ENCODE measurements at regions not wholly inside any gene's neighbourhood (a gene's known extent, or its start where the extent isn't known, plus 50 kb on each side); places are given as distances from the start of the nearest gene placed in this dataset.
"Not testable (repeated sequence)": the region's sequence is repeated elsewhere in the genome, so short reads cannot be mapped to it uniquely, and the experiment has no call there.

DNA sequence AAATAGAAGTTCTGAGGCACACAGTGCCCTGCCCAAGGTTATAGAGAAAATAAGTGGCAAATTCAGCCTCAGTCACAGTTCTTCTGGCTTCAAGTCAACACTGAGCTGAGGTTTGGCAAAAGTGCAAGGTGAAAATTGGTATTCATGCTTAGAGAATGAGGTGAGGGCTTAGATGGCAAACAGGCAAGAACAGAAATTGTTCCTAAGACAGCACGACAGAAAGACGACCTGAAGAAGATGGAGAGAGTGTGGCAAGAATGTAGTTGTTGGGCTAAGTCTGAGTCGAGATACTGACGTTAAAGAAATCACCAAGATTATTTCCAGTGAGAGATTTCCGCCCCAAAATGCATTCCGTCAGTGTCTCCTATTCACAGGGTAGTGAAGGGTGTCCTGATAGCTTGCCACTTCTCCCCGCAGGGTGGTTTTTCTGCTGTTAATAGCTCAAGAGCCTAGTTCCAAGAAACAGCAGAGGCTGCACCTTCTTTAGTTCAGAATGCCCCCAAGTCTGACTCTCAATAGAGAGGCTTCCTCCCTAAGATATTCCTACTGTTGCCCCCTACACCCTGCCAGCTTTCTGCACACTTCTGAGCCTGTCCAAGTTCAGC is 260.8 kb upstream of the AMIGO2 start:
- no peaks in the 10 kb centered on the region for H3K4me1 ChIP-seq (ENCODE audit: control insufficient read depth in 1 of 2, insufficient read depth in 1 of 2, low read depth in 1 of 2, low read length in 1 of 2)
- no peak overlapping the region for H3K4me3 ChIP-seq (ENCODE audit: low read depth in 1 of 2, low read length in 1 of 2)
- TF ChIP-seq, protein P1, sequence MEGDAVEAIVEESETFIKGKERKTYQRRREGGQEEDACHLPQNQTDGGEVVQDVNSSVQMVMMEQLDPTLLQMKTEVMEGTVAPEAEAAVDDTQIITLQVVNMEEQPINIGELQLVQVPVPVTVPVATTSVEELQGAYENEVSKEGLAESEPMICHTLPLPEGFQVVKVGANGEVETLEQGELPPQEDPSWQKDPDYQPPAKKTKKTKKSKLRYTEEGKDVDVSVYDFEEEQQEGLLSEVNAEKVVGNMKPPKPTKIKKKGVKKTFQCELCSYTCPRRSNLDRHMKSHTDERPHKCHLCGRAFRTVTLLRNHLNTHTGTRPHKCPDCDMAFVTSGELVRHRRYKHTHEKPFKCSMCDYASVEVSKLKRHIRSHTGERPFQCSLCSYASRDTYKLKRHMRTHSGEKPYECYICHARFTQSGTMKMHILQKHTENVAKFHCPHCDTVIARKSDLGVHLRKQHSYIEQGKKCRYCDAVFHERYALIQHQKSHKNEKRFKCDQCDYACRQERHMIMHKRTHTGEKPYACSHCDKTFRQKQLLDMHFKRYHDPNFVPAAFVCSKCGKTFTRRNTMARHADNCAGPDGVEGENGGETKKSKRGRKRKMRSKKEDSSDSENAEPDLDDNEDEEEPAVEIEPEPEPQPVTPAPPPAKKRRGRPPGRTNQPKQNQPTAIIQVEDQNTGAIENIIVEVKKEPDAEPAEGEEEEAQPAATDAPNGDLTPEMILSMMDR (IDR thresholded peaks at IDR 0.05), result no peak
- no peaks in the 10 kb centered on the region for H3K9me3 ChIP-seq
- H3K27me3 ChIP-seq, result no peaks in the 10 kb centered on the region
- no peaks in the 10 kb centered on the region for H3K36me3 ChIP-seq
- H3K27ac ChIP-seq, result no peak overlapping the region

DNA sequence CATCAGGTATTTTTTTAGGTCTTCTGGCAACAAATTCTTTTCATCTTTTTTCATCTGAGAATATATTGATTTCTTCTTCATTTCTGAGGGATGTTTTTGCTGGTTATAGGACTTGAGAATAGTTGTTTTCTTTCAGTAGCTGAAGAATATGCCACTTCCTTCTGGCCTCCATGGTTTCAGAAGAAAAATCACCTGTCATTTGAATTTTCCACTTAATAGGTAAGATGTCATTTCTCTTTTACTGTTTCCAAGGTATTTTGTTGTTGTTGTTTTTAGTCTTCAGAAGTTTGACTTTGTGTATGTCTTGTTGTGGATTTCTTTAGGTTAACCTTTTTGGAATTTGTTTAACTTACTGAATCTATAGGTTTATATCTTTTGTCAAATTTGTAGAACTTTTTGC is 257.8 kb upstream of the AMIGO2 start:
- no peak overlapping the region for H3K27ac ChIP-seq
- no peaks in the 10 kb centered on the region for H3K9me3 ChIP-seq
- H3K36me3 ChIP-seq, result no peaks in the 10 kb centered on the region
- no peaks in the 10 kb centered on the region for H3K4me1 ChIP-seq (ENCODE audit: control insufficient read depth in 1 of 2, insufficient read depth in 1 of 2, low read depth in 1 of 2, low read length in 1 of 2)
- TF ChIP-seq, protein P1 (IDR thresholded peaks at IDR 0.05), result no peak
- no peaks in the 10 kb centered on the region for H3K27me3 ChIP-seq
- H3K4me3 ChIP-seq (ENCODE audit: low read depth in 1 of 2, low read length in 1 of 2), result no peak overlapping the region

DNA sequence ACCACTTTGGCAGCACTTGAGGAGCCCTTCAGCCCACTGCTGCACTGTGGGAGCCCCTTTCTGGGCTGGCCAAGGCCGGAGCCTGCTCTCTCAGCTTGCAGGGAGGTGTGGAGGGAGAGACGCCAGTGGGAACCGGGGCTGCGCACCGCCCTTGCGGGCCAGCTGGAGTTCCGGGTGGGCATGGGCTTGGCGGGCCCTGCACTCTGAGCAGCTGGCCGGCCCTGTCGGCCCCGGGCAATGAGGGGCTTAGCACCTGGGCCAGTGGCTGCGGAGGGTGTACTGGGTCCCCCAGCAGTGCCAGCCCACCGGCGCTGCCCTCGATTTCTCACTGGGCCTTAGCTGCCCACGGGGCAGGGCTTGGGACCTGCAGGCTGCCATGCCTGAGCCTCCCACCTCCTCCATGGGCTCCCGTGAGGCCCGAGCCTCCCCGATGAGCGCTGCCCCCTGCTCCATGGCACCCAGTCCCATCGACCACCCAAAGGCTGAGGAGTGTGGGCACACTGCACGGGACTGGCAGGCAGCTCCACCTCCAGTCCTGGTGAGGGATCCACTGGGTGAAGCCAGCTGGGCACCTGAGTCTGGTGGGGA is 253.6 kb upstream of the AMIGO2 start:
- not testable (repeated sequence) for H3K27me3 ChIP-seq; H3K4me1 ChIP-seq (ENCODE audit: control insufficient read depth in 1 of 2, insufficient read depth in 1 of 2, low read depth in 1 of 2, low read length in 1 of 2); H3K9me3 ChIP-seq; H3K36me3 ChIP-seq; H3K4me3 ChIP-seq (ENCODE audit: low read depth in 1 of 2, low read length in 1 of 2); H3K27ac ChIP-seq

DNA sequence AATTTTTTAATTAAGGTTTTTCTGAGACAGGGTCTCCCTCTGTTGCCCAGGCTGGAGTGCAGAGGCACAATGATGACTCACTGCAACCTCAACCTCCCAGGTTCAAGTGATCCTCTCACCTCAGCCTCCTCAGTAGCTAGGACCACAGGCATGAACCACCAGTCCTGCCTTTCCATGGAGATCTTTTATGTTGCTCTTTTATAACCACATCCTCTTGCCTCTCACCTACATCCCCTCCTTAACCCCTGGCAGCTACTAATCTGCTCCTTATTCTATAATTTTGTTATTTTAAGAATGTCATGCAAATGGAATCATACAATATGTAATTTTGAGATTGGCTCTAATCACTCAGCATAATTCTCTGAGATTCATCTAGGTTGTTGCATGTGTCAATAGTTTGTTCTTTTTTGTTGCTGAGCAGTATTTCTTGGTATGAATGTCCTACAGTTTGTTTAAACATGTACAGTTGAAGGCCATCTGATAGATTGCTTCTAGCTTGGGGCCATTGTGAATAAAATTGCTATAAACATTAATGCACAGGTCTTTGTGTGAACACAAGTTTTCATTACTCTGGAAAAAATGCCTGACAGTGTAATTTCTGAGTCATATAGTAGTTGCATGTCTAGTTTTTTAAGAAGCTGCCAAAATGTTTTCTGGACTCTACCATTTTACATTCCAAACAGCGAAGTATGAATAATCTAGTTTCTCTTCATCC is 249.2 kb upstream of the AMIGO2 start:
- H3K27me3 ChIP-seq, result no peaks in the 10 kb centered on the region
- H3K9me3 ChIP-seq, result no peaks in the 10 kb centered on the region
- no peaks in the 10 kb centered on the region for H3K36me3 ChIP-seq
- H3K4me3 ChIP-seq (ENCODE audit: low read depth in 1 of 2, low read length in 1 of 2), result no peak overlapping the region
- no peaks in the 10 kb centered on the region for H3K4me1 ChIP-seq (ENCODE audit: control insufficient read depth in 1 of 2, insufficient read depth in 1 of 2, low read depth in 1 of 2, low read length in 1 of 2)
- TF ChIP-seq, protein P1 (IDR thresholded peaks at IDR 0.05), result no peak
- H3K27ac ChIP-seq, result no peak overlapping the region

DNA sequence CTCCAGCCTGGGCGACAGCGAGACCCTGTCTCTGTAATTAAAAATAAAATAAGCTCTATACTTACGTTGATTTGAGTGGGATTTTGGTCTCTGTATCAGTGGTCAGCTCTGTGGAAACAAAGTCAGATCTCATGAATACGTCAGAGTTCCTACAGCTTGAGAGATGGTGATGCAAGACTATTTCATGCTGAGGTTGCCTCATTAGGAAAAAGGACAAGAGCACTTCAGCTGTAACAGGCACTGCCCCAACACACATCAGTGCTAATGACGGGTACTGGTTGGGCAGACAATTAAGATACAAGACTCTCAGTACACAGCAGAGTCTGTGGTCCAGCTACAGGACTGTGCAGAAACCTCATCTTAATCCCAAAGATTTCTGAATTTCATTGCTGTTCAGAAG is 246.4 kb upstream of the AMIGO2 start:
- peaks cover 0 to 2% of the 10 kb centered on the region in 2 experiments for H3K4me1 ChIP-seq (ENCODE audit: control insufficient read depth in 1 of 2, insufficient read depth in 1 of 2, low read depth in 1 of 2, low read length in 1 of 2)
- no peak overlapping the region for H3K4me3 ChIP-seq (ENCODE audit: low read depth in 1 of 2, low read length in 1 of 2)
- H3K27me3 ChIP-seq, result no peaks in the 10 kb centered on the region
- TF ChIP-seq, protein P1 (IDR thresholded peaks at IDR 0.05), result no peak
- no peak overlapping the region for H3K27ac ChIP-seq
- no peaks in the 10 kb centered on the region for H3K9me3 ChIP-seq
- H3K36me3 ChIP-seq, result no peaks in the 10 kb centered on the region

DNA sequence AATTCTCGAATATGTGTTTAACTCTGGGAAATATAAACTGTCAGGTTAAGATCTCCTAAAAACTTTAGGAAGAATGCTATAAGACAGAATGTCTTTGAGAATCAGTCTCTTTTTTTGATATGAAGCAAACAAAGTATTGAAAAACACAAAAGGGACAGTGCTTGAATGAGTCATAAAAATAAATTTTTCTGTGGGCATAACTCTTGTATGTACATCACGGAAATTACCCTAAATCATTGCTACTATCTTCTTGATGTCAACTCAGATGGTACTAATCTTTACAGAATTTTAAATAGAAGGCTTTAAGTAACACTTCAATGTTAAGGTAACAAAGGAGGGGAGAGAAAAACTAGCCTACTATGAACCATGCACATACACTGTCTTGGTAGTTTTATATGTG is 244.0 kb upstream of the AMIGO2 start:
- no peak overlapping the region for H3K27ac ChIP-seq
- TF ChIP-seq, protein P1 (IDR thresholded peaks at IDR 0.05), result no peak
- no peaks in the 10 kb centered on the region for H3K9me3 ChIP-seq
- no peaks in the 10 kb centered on the region for H3K27me3 ChIP-seq
- H3K4me1 ChIP-seq (ENCODE audit: control insufficient read depth in 1 of 2, insufficient read depth in 1 of 2, low read depth in 1 of 2, low read length in 1 of 2), result peaks cover 0 to 3% of the 10 kb centered on the region in 2 experiments
- H3K4me3 ChIP-seq (ENCODE audit: low read depth in 1 of 2, low read length in 1 of 2), result no peak overlapping the region
- no peaks in the 10 kb centered on the region for H3K36me3 ChIP-seq

Data from neutrophil (primary cell).